ENCODE measurements at regions not wholly inside any gene's neighbourhood (a gene's known extent, or its start where the extent isn't known, plus 50 kb on each side); places are given as distances from the start of the nearest gene placed in this dataset.

DNA sequence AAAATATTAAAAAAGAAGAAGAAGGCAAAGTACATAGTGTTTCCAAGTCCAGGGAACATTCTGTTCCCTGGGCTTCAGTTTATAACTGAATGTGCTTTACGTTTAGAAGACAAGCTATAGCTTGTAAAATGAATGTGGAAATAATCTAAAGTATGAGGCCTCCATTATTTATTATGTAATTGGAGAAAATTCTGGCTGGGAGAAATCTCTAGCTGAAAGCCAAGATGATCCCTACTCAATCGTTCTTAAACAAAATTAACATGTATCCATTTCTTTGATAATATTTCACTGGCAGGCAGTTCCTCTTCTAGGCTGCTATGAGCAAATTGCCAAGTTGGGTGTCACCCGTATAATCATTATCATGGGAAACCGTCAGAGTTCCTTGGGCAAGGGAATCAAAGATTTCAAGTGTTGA, 52.2 kb upstream of the ETS2 start:
- TF ChIP-seq SP1 (IDR thresholded peaks at IDR 0.05; ENCODE audit: low read depth, low read length) (no peak), SRF (IDR thresholded peaks at IDR 0.05; ENCODE audit: low read depth in 2 of 2, low read length in 2 of 2) (no peak), NFIC (IDR thresholded peaks at IDR 0.05; ENCODE audit: low read depth, low read length) (no peak)
- TF ChIP-seq, protein P1, sequence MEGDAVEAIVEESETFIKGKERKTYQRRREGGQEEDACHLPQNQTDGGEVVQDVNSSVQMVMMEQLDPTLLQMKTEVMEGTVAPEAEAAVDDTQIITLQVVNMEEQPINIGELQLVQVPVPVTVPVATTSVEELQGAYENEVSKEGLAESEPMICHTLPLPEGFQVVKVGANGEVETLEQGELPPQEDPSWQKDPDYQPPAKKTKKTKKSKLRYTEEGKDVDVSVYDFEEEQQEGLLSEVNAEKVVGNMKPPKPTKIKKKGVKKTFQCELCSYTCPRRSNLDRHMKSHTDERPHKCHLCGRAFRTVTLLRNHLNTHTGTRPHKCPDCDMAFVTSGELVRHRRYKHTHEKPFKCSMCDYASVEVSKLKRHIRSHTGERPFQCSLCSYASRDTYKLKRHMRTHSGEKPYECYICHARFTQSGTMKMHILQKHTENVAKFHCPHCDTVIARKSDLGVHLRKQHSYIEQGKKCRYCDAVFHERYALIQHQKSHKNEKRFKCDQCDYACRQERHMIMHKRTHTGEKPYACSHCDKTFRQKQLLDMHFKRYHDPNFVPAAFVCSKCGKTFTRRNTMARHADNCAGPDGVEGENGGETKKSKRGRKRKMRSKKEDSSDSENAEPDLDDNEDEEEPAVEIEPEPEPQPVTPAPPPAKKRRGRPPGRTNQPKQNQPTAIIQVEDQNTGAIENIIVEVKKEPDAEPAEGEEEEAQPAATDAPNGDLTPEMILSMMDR (IDR thresholded peaks at IDR 0.05 in 2 of 3, conservative IDR thresholded peaks at IDR 0.05 in 1 of 3; ENCODE audit: control insufficient read depth in 2 of 3, extremely low read depth in 1 of 3, insufficient read depth in 1 of 3, low read depth in 3 of 3, low read length in 3 of 3): no peak
